NT2/D1 (cell line): ENCODE measurements at regions not wholly inside any gene's neighbourhood (a gene's known extent, or its start where the extent isn't known, plus 50 kb on each side); places are given as distances from the start of the nearest gene placed in this dataset.

Experiments
- DNase-seq: peaks from one replicate; pipeline ENCODE4 v3.0.0-alpha.2; 2011; ENCODE audit warnings: low read depth, low spot score
- H3K27me3 ChIP-seq: 2 replicates; pipeline ENCODE4 v1.6.0; 2011; ENCODE audit warnings: mild to moderate bottlenecking; ENCODE audit not compliant: insufficient read length, insufficient read depth
- H3K36me3 ChIP-seq: 2 replicates; pipeline ENCODE4 v1.6.1; 2011; ENCODE audit warnings: mild to moderate bottlenecking, low read length, mixed read lengths; ENCODE audit not compliant: insufficient read depth, insufficient read length
- H3K4me1 ChIP-seq: 2 replicates; pipeline ENCODE4 v1.5.1; 2011; ENCODE audit not compliant: insufficient read depth, insufficient read length
- H3K4me3 ChIP-seq: 2 replicates; pipeline ENCODE4 v1.5.1; 2011; ENCODE audit warnings: low read depth; ENCODE audit not compliant: insufficient read length
- H3K9ac ChIP-seq: 2 replicates; pipeline ENCODE4 v1.6.0; 2011; ENCODE audit warnings: low read depth; ENCODE audit not compliant: insufficient read length
- H3K9me3 ChIP-seq: 2 replicates; pipeline ENCODE4 v1.5.1; 2011; ENCODE audit warnings: mild to moderate bottlenecking, low read length; ENCODE audit not compliant: insufficient read depth
- SUZ12 ChIP-seq: IDR thresholded peaks from 2 replicates; pipeline ENCODE4 v1.6.1; 2011; ENCODE audit not compliant: insufficient read length, insufficient read depth; ENCODE audit errors: extremely low read depth
- YY1 ChIP-seq: IDR thresholded peaks from 2 replicates; pipeline ENCODE4 v1.6.1; 2011; ENCODE audit not compliant: insufficient read length, insufficient read depth
- ZNF274 ChIP-seq: IDR thresholded peaks from 2 replicates; pipeline ENCODE4 v1.6.1; 2011; ENCODE audit warnings: mild to moderate bottlenecking, low read depth, low read length

GRCh38 chr14:87286826-87287225 lies 706.2 kb downstream of the GALC start:
- no peak for DNase-seq
- Histone ChIP-seq H3K9me3 (no peaks in the 10 kb centered on the region), H3K9ac (no peak overlapping the region), H3K4me1 (no peaks in the 10 kb centered on the region), H3K27me3 (no peaks in the 10 kb centered on the region), H3K4me3 (no peak overlapping the region), H3K36me3 (no peaks in the 10 kb centered on the region)
- TF ChIP-seq YY1 = no peak
- TF ChIP-seq ZNF274 = no peak
- no peak for TF ChIP-seq SUZ12

- DNase-seq = no peak
- no peaks in the 10 kb centered on the region for H3K4me1 ChIP-seq
- no peaks in the 10 kb centered on the region for H3K9me3 ChIP-seq
- no peak overlapping the region for H3K9ac ChIP-seq
- H3K27me3 ChIP-seq = no peaks in the 10 kb centered on the region
- no peak for TF ChIP-seq ZNF274
- no peak for TF ChIP-seq YY1
- TF ChIP-seq SUZ12 = no peak
- H3K36me3 ChIP-seq = no peaks in the 10 kb centered on the region
- H3K4me3 ChIP-seq = no peak overlapping the region
Measured at GRCh38 chr14:87286191-87286590, 706.8 kb downstream of the GALC start.

GRCh38 chr14:87285506-87285905 lies 707.5 kb downstream of the GALC start:
- H3K4me3 ChIP-seq = no peak overlapping the region
- H3K4me1 ChIP-seq = no peaks in the 10 kb centered on the region
- no peak overlapping the region for H3K9ac ChIP-seq
- H3K27me3 ChIP-seq = no peaks in the 10 kb centered on the region
- DNase-seq = no peak
- H3K36me3 ChIP-seq = no peaks in the 10 kb centered on the region
- no peaks in the 10 kb centered on the region for H3K9me3 ChIP-seq
- no peak for TF ChIP-seq YY1
- TF ChIP-seq SUZ12 = no peak
- TF ChIP-seq ZNF274 = no peak

- H3K9ac ChIP-seq = no peak overlapping the region
- no peaks in the 10 kb centered on the region for H3K27me3 ChIP-seq
- H3K4me1 ChIP-seq = no peaks in the 10 kb centered on the region
- no peak for DNase-seq
- no peaks in the 10 kb centered on the region for H3K36me3 ChIP-seq
- TF ChIP-seq SUZ12 (no peak), YY1 (no peak), ZNF274 (no peak)
- no peak overlapping the region for H3K4me3 ChIP-seq
- H3K9me3 ChIP-seq = no peaks in the 10 kb centered on the region
Measured at GRCh38 chr14:87283547-87283946, 709.4 kb downstream of the GALC start.

GRCh38 chr14:87282266-87282665 lies 710.7 kb downstream of the GALC start:
- Histone ChIP-seq H3K27me3 (no peaks in the 10 kb centered on the region), H3K9me3 (no peaks in the 10 kb centered on the region), H3K9ac (no peak overlapping the region), H3K4me3 (no peak overlapping the region), H3K36me3 (no peaks in the 10 kb centered on the region), H3K4me1 (no peaks in the 10 kb centered on the region)
- no peak for DNase-seq
- TF ChIP-seq ZNF274 (no peak), YY1 (no peak), SUZ12 (no peak)

GRCh38 chr14:87278415-87278814 lies 714.6 kb downstream of the GALC start:
- Histone ChIP-seq H3K4me3 (no peak overlapping the region), H3K9ac (no peak overlapping the region), H3K36me3 (no peaks in the 10 kb centered on the region), H3K4me1 (no peaks in the 10 kb centered on the region), H3K27me3 (no peaks in the 10 kb centered on the region), H3K9me3 (no peaks in the 10 kb centered on the region)
- TF ChIP-seq YY1 (no peak), ZNF274 (no peak), SUZ12 (no peak)
- no peak for DNase-seq

- H3K9me3 ChIP-seq = peaks cover 5% of the 10 kb centered on the region; the same call in 1 of the 2 replicates
- no peak overlapping the region for H3K9ac ChIP-seq
- DNase-seq = no peak
- H3K4me1 ChIP-seq = no peaks in the 10 kb centered on the region
- no peak overlapping the region for H3K4me3 ChIP-seq
- no peaks in the 10 kb centered on the region for H3K27me3 ChIP-seq
- no peak for TF ChIP-seq SUZ12
- TF ChIP-seq YY1 = no peak
- no peak for TF ChIP-seq ZNF274
- H3K36me3 ChIP-seq = no peaks in the 10 kb centered on the region
Measured at GRCh38 chr14:87271331-87271730, 721.7 kb downstream of the GALC start.

GRCh38 chr14:87268997-87269396 lies 724.0 kb downstream of the GALC start:
- TF ChIP-seq SUZ12 (no peak), YY1 (no peak), ZNF274 (no peak)
- Histone ChIP-seq H3K27me3 (no peaks in the 10 kb centered on the region), H3K9ac (no peak overlapping the region), H3K4me3 (no peak overlapping the region), H3K9me3 (peaks cover 5% of the 10 kb centered on the region; the same call in 1 of the 2 replicates), H3K4me1 (no peaks in the 10 kb centered on the region), H3K36me3 (no peaks in the 10 kb centered on the region)
- no peak for DNase-seq
